Erythroblast (primary cell): ENCODE measurements at regions not wholly inside any gene's neighbourhood (a gene's known extent, or its start where the extent isn't known, plus 50 kb on each side); places are given as distances from the start of the nearest gene placed in this dataset.

Source experiments
- DNase-seq, 2 experiments: peaks; one replicate each; lab custom pipeline; 2025; lab: John Stamatoyannopoulos, UW
- GATA1 ChIP-seq: IDR thresholded peaks from 2 replicates; pipeline ENCODE4 v1.6.1; 2011; ENCODE audit warnings: low read depth, mild to moderate bottlenecking, control low read depth, low read length, moderate library complexity
- POLR2A ChIP-seq: IDR thresholded peaks from 2 replicates; pipeline ENCODE4 v1.6.1; 2011; ENCODE audit warnings: mild to moderate bottlenecking, low read length

DNA sequence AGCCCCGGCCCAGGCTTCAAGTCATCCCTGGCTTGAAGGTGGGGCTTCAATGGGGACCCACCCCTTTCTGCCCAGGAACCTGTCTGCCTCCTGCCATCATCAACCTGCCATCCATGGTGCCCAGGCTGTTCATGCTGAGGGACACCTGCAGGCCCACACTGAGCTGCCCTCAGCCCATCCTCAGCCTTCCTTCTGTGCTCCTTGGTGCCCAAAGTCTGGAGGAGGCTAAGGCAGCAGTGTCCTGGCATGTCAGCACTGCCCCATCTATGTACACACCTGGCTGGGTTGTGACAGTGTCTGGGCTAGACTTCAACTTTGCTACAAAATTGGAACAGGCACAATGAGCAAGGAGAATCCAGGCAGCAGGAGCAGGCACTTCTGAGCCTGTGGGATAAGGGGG is 745.3 kb upstream of the EPHA6 start:
- TF ChIP-seq POLR2A (no peak), GATA1 (no peak)
- DNase-seq, result no peak

DNA sequence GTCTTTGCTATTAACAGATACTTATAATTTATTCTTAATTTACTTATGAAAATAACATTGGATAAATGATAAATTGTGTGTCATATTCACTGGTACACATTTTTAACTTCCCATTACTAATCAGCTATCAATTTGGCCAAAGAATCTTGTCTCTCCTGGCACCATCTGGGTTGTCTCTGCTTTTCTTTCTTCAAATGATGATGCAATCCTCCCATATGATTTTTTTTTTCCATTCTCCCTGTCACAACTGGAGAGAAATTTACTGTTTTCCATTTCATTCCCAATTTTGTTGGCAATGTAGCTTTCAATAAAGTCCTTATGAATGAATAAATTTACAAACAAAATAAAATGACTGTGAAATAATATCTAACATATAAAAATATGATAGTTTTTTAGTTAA is 743.7 kb upstream of the EPHA6 start:
- no peak for TF ChIP-seq POLR2A
- no peak for TF ChIP-seq GATA1
- DNase-seq, result no peak

DNA sequence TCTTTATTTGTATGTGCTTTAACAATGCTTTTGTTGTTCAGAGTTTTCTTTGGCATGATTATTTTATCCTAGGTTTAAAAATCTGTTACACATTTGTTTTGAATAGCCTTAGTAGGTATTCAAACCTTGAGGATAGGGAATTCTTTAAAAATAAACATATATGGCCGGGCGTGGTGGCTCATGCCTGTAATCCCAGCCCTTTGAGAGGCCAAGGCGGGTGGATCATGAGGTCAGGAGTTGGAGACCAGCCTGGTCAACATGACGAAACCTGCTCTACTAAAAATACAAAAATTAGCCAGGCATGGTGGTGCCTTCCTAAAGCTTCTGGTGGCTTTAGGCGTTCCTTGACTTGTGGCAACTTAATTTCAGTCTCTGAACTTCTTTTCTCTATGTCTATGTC is 743.3 kb upstream of the EPHA6 start:
- TF ChIP-seq POLR2A (no peak), GATA1 (no peak)
- no peak for DNase-seq

DNA sequence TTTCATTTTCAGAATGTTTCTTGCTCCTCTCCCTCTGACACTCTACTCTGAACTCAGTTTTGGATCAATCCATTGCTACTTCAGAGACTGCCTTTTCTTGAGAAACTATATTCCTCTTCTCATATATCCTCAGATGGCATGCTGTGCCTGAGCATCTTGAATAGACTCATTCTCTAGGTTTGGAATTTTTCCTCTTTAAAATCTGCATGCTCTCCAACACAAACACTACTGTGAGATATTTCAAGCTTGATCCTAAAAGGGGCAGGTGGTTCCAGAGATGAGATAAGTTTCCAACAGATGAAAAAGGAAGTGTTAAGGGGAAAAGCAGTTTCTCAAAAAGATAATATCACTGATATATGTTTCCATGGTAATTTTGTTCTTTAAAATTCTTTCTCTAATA is 742.2 kb upstream of the EPHA6 start:
- no peak for DNase-seq
- TF ChIP-seq POLR2A (no peak), GATA1 (no peak)

DNA sequence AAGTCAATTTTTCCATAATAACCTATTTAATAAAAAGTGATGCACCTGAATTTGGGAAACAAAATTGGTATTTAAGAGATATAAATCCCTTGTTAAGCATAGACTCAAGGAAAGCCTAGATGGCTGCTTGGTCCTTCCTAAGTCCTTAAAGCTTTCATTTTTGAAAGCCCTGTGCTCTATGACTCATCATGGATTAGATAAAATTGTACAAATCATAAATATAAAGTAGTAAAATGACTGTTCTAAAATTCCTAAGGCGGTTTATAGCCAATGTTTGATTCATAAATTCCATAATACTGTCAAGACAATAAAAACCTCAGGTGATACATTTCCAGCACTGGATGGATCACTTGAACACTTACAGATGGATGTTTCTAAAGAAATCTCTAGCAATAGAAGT is 730.8 kb upstream of the EPHA6 start:
- TF ChIP-seq GATA1 (no peak), POLR2A (no peak)
- no peak for DNase-seq

DNA sequence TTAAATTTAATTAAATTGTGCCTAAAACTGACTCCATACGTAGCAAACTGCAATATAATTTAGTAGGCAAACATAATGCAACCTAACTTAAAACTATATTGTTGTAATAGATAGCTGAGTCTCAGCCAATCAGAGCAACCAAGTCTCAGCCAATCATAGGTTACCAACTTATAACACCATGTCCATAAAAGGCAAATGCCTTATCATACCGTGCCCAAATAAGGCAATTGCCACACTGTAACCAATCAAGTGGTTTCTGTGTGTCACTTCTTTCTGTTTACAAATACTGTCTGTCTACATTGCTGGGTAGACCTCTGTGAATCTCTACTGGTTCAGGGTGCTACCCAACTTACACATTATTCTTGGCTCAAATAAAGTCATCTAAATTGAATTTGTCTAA is 728.4 kb upstream of the EPHA6 start:
- TF ChIP-seq POLR2A (no peak), GATA1 (no peak)

DNA sequence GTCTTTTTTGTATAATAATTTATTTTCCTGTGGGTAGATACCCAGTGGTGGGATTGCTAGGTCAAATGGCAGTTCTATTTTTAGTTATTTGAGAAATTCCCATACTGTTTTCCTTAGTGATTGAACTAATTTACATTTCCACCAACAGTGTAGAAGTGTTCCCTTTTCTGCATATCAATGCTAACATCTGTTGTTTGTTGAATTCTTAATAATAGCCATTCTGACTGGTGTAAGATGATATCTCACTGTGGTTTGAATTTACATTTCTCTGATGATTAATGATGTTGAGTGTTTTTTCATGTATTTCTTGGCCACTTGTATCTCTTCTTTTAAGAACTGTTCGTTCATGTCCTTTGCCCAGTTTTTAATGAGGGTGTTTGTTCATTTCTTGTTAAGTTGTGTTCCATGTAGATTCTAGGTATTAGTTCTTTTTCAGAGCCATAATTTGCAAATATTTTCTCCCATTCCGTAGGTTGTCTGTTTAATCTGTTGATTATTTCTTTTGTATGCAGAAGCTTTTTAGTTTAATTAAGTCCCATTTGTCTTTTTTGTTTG is 713.3 kb upstream of the EPHA6 start:
- no peak for DNase-seq
- TF ChIP-seq POLR2A (no peak), GATA1 (no peak)

More for the DNA sequence above, 728.4 kb upstream of the EPHA6 start:
- no peak for DNase-seq

DNA sequence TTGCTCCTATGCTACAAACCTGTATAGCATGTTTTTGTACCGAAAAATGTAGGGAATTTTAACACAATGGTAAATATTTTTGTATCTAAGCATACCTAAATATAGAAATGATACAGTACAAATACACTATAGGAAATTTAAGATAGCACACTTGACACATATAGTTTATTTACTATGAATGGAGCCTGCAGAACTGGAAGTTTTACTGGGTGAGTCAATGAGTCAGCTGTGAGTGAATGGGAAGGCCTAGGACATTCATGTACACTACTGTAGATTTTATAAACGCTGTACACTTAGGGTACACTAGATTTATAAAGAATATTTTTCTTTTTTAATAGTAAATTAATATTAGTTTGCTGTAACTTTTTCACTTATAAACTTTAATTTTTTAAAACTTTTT is 707.7 kb upstream of the EPHA6 start:
- no peak for DNase-seq
- TF ChIP-seq POLR2A, result no peak
